Thyroid gland (tissue), 4 donors: ENCODE measurements at regions not wholly inside any gene's neighbourhood (a gene's known extent, or its start where the extent isn't known, plus 50 kb on each side); places are given as distances from the start of the nearest gene placed in this dataset.

Experiments used
- POLR2A ChIP-seq, 2 donors: fragments of 450-650 bp; IDR thresholded peaks; one replicate each; pipeline ENCODE4 v1.6.1; 2017; ENCODE audit warnings: antibody characterized with exemption in 2 of 2, mild to moderate bottlenecking in 2 of 2, moderate library complexity in 1 of 2
- TF ChIP-seq, protein P1 (sequence below), 6 experiments: fragments of 200-600 bp in 3 of 6; fragments of 450-650 bp in 3 of 6; sonication (generic) in 3 of 6; IDR thresholded peaks; one replicate each; pipeline ENCODE4 v1.5.1; 2016 to 2019; ENCODE audit warnings: antibody characterized with exemption in 6 of 6, mild to moderate bottlenecking in 2 of 6, inconsistent platforms in 1 of 6, moderate library complexity in 1 of 6

DNA sequence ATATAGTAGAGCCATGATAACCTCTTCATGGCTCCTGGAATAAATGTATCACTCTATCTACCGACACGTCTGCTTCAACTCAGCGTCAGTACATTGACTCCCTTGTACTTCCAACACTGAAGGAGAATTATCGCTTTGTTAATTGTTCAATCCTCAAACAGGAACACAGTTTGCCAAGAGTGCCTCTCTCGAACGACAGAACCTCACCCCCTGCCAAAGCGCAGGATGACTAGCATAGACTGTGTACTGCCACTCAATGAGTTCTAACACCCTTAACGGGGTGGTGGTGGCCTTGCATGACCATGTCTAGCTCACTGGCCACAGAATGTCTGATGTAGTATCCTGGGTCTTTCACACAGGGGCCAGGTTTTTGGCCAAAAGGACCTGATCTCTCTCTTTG is 81.4 kb upstream of the HEY2 start:
- TF ChIP-seq, protein P1, sequence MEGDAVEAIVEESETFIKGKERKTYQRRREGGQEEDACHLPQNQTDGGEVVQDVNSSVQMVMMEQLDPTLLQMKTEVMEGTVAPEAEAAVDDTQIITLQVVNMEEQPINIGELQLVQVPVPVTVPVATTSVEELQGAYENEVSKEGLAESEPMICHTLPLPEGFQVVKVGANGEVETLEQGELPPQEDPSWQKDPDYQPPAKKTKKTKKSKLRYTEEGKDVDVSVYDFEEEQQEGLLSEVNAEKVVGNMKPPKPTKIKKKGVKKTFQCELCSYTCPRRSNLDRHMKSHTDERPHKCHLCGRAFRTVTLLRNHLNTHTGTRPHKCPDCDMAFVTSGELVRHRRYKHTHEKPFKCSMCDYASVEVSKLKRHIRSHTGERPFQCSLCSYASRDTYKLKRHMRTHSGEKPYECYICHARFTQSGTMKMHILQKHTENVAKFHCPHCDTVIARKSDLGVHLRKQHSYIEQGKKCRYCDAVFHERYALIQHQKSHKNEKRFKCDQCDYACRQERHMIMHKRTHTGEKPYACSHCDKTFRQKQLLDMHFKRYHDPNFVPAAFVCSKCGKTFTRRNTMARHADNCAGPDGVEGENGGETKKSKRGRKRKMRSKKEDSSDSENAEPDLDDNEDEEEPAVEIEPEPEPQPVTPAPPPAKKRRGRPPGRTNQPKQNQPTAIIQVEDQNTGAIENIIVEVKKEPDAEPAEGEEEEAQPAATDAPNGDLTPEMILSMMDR (IDR thresholded peaks at IDR 0.05) = no peak
- TF ChIP-seq POLR2A (IDR thresholded peaks at IDR 0.05) = no peak
